GM23248 (cell line): ENCODE measurements at regions not wholly inside any gene's neighbourhood (a gene's known extent, or its start where the extent isn't known, plus 50 kb on each side); places are given as distances from the start of the nearest gene placed in this dataset.

Source experiments
- EZH2 ChIP-seq: fragments of 200-600 bp; sonication (generic); IDR thresholded peaks from 2 replicates; pipeline ENCODE4 v1.6.1; 2018; ENCODE audit warnings: antibody characterized with exemption, mild to moderate bottlenecking; ENCODE audit not compliant: insufficient read depth, poor library complexity, severe bottlenecking
- EZH2phosphoT487 ChIP-seq: fragments of 200-600 bp; sonication (generic); IDR thresholded peaks from 2 replicates; pipeline ENCODE4 v1.6.1; 2018; ENCODE audit warnings: antibody characterized with exemption, moderate library complexity, mild to moderate bottlenecking, low read depth; ENCODE audit not compliant: insufficient read depth

- TF ChIP-seq EZH2 (no peak), EZH2phosphoT487 (no peak)
These were observed 368.4 kb downstream of the KLF12 start for GRCh38 chr13:73765651-73766384.
